GM19099 (cell line): ENCODE measurements at regions not wholly inside any gene's neighbourhood (a gene's known extent, or its start where the extent isn't known, plus 50 kb on each side); places are given as distances from the start of the nearest gene placed in this dataset.

Experiments
- POLR2A ChIP-seq: IDR thresholded peaks from 3 replicates; pipeline ENCODE4 v1.6.1; 2011; ENCODE audit warnings: low read depth; ENCODE audit not compliant: insufficient read length; ENCODE audit errors: extremely low read depth

GRCh38 chr2:120820263-120820952 is 84.7 kb downstream of the GLI2 start:
- TF ChIP-seq POLR2A, result no peak

DNA sequence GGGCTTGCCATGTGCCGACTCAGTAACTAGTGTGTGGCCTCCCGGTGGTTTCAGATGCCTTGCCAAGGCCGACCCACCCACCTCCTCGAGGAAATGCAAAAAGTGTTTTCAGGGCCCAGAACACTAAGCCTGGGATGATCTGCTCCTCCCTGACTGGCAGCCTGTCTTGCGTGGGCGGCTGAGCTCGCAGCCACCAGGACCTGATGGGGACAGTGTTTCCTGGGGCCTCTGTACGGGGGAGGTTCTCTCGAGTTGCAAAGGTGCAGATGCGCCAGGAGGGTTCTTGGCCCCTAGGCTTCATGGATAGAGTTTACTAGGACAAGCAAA is 85.2 kb downstream of the GLI2 start:
- no peak for TF ChIP-seq POLR2A

DNA sequence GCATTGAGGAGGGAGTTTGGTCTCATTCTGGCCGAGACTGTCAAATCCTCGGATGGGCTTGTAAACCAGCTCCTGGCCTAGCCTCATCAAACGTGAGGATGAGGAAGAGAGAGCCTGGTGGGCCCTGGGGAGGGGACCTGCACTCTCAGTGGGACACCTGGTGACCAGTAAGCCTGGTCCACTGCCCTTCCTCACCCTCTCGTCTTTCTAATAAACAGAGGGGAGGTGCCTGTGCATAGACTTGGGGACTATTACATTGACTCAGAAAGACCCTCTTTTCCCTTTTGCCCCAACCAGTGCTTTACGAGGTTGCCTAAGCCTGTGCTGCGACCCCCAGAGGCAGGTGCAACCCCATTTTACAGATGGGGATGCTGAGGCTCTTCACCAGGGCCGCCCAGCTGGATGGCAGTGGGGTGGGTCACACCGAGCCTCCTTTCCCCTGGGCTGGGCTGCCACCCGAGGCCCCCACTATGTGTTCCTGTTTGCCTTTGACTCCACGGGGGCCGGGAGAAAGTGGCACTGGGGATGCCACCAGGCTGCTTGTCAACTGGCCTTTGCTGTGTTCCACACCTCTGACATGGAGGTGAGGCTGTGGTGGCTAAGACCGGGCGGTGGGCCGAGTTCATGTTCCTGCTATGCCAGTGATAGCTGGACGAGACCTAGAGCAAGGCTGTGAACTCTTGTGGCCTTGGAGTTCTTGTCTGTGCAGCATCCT is 85.9 kb downstream of the GLI2 start:
- no peak for TF ChIP-seq POLR2A

DNA sequence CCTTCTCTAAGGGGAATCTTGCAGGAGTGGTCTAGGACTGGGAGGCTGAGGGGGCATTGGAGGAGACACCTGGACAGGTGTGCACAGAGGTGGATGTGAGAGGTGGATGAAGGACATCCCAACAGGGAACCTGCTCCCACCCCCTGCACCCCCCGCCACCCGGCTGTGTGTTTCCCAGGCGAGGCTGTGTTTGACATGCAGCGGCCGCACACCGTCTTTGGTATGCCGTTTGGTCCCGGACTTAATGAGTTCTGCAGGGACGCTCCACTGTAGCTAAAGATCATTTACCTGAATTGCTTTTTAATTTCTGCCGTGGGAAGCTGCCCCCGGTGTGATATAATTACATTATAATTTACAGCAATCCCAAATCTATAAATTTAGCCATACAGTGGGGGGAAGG is 87.3 kb downstream of the GLI2 start:
- no peak for TF ChIP-seq POLR2A

GRCh38 chr2:120823551-120823950 is 87.9 kb downstream of the GLI2 start:
- TF ChIP-seq POLR2A, result no peak

- TF ChIP-seq POLR2A, result no peak
Measured at GRCh38 chr2:120824246-120824645, 88.6 kb downstream of the GLI2 start.

GRCh38 chr2:120825370-120826259 is 89.9 kb downstream of the GLI2 start:
- no peak for TF ChIP-seq POLR2A

- TF ChIP-seq POLR2A, result no peak
Measured at GRCh38 chr2:120826260-120826648, 90.6 kb downstream of the GLI2 start.

DNA sequence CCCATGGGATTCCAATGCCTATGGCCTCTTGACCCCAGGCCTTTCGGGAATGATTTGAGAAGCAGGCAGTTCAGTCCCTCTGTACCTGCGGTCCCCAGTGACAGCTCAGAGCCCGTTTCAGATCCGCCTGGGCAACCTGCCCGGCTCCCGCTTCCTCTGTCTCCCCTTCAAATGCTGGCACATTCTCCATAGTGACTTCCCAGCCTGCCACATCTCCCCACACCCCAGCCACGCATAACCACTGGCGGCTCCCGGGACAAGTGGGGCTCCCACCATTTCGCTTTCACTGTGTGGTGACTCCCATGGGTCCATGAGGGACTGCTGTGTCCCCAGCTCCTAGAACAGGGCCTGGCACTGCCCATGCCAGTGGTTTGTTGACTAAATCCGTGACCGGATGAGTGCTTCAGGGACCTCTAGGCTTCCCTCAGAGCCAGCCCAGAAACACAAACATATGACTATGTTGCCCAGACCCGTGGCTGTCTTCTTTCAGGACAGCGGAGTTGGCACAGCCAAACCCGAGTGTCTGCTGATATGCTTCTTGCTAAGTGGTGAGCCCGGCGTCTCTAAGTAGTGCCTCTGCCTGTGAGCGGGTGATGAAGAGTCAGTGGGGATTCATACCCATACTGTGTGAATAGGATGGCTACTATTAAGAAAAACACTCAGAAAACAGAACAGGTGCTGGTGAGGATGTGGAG is 91.2 kb downstream of the GLI2 start:
- no peak for TF ChIP-seq POLR2A

GRCh38 chr2:120828066-120828465 is 92.4 kb downstream of the GLI2 start:
- no peak for TF ChIP-seq POLR2A

GRCh38 chr2:120828829-120829632 is 93.4 kb downstream of the GLI2 start:
- TF ChIP-seq POLR2A, result no peak

GRCh38 chr2:120829633-120830025 is 94.0 kb downstream of the GLI2 start:
- no peak for TF ChIP-seq POLR2A

GRCh38 chr2:120830096-120830830 is 94.6 kb downstream of the GLI2 start:
- TF ChIP-seq POLR2A, result no peak

GRCh38 chr2:120831086-120831485 is 95.4 kb downstream of the GLI2 start:
- no peak for TF ChIP-seq POLR2A
